BLaER1 treated with 17β-estradiol and CSF1 and Interleukin-3, amounts not matched to agents 10 nM and 100 nM (cell line): ENCODE measurements at regions not wholly inside any gene's neighbourhood (a gene's known extent, or its start where the extent isn't known, plus 50 kb on each side); places are given as distances from the start of the nearest gene placed in this dataset.
"Not testable (repeated sequence)": the region's sequence is repeated elsewhere in the genome, so short reads cannot be mapped to it uniquely, and the experiment has no call there.

Source experiments
- H3K27ac ChIP-seq, 11 experiments: shearing (Covaris generic); formaldehyde crosslinking; 2 replicates each; pipeline ENCODE4 v1.8.1; 2022
- H3K27me3 ChIP-seq, 11 experiments: shearing (Covaris generic); formaldehyde crosslinking; 2 replicates each; pipeline ENCODE4 v1.8.1; 2022
- H3K36me3 ChIP-seq, 11 experiments: shearing (Covaris generic); formaldehyde crosslinking; 2 replicates each; pipeline ENCODE4 v1.8.1; 2022
- H3K4me1 ChIP-seq, 10 experiments: shearing (Covaris generic); formaldehyde crosslinking; 2 replicates each; pipeline ENCODE4 v1.8.1; 2022
- H3K4me2 ChIP-seq, 11 experiments: shearing (Covaris generic); formaldehyde crosslinking; 2 replicates each; pipeline ENCODE4 v1.8.1; 2022
- H3K4me3 ChIP-seq, 10 experiments: shearing (Covaris generic); formaldehyde crosslinking; 2 replicates each; pipeline ENCODE4 v1.8.1; 2022
- H3K9ac ChIP-seq, 11 experiments: shearing (Covaris generic); formaldehyde crosslinking; 2 replicates each; pipeline ENCODE4 v1.8.1; 2022
- H3K9me3 ChIP-seq, 11 experiments: shearing (Covaris generic); formaldehyde crosslinking; replicated peaks in 1 of 11; 2 replicates each; pipeline ENCODE4 v1.8.1; 2022
- H4K20me1 ChIP-seq, 11 experiments: shearing (Covaris generic); formaldehyde crosslinking; 2 replicates each; pipeline ENCODE4 v1.8.1; 2022
- Cebpa-rat ChIP-seq, 11 experiments: shearing (Covaris generic); IDR thresholded peaks; 2 replicates each; pipeline ENCODE4 v1.8.1; 2022

GRCh38 chr18:22709288-22710060 is 223.7 kb upstream of the RBBP8 start:
- Histone ChIP-seq H3K9ac (no peak overlapping the region), H3K27me3 (no peaks in the 10 kb centered on the region), H3K4me1 (peaks cover 0 to 14% (median 2%) of the 10 kb centered on the region in 10 experiments; a peak in 8 of 20 replicates), H3K4me3 (no peak overlapping the region), H3K4me2 (no peak overlapping the region), H3K9me3 (no peaks in the 10 kb centered on the region), H4K20me1 (no peaks in the 10 kb centered on the region), H3K36me3 (no peaks in the 10 kb centered on the region), H3K27ac (no peak overlapping the region)
- TF ChIP-seq Cebpa-rat (IDR thresholded peaks at IDR 0.05) = no peak

- TF ChIP-seq Cebpa-rat (IDR thresholded peaks at IDR 0.05) = no peak
- no peaks in the 10 kb centered on the region for H4K20me1 ChIP-seq
- peaks cover 0 to 2% (median 0%) of the 10 kb centered on the region in 10 experiments; a peak in 6 of 20 replicates for H3K4me1 ChIP-seq
- no peak overlapping the region for H3K4me2 ChIP-seq
- no peaks in the 10 kb centered on the region for H3K9me3 ChIP-seq
- no peaks in the 10 kb centered on the region for H3K27me3 ChIP-seq
- no peak overlapping the region for H3K4me3 ChIP-seq
- H3K9ac ChIP-seq = no peak overlapping the region
- no peak overlapping the region for H3K27ac ChIP-seq
- H3K36me3 ChIP-seq = no peaks in the 10 kb centered on the region
Observed at GRCh38 chr18:22710673-22711191, 222.4 kb upstream of the RBBP8 start.

- Histone ChIP-seq H3K9ac (no peak overlapping the region), H3K4me1 (no peaks in the 10 kb centered on the region), H3K9me3 (no peaks in the 10 kb centered on the region), H3K4me3 (no peak overlapping the region), H3K27ac (no peak overlapping the region), H3K36me3 (no peaks in the 10 kb centered on the region), H4K20me1 (no peaks in the 10 kb centered on the region), H3K27me3 (no peaks in the 10 kb centered on the region), H3K4me2 (no peak overlapping the region)
- TF ChIP-seq Cebpa-rat (IDR thresholded peaks at IDR 0.05) = no peak
Observed at GRCh38 chr18:22711192-22711685, 221.9 kb upstream of the RBBP8 start.

GRCh38 chr18:22713511-22713910 is 219.6 kb upstream of the RBBP8 start:
- Histone ChIP-seq H3K4me3 (no peak overlapping the region), H3K27ac (no peak overlapping the region), H3K9me3 (no peaks in the 10 kb centered on the region), H3K9ac (no peak overlapping the region), H3K36me3 (no peaks in the 10 kb centered on the region), H3K4me2 (no peak overlapping the region), H4K20me1 (no peaks in the 10 kb centered on the region), H3K4me1 (no peaks in the 10 kb centered on the region), H3K27me3 (no peaks in the 10 kb centered on the region)
- TF ChIP-seq Cebpa-rat (IDR thresholded peaks at IDR 0.05) = no peak

- not testable (repeated sequence) for H3K4me3 ChIP-seq, H3K27ac ChIP-seq, H3K4me1 ChIP-seq, H3K4me2 ChIP-seq, H3K27me3 ChIP-seq, H3K36me3 ChIP-seq, H3K9me3 ChIP-seq, H3K9ac ChIP-seq, H4K20me1 ChIP-seq
Observed at GRCh38 chr18:22717536-22717935, 215.6 kb upstream of the RBBP8 start.

GRCh38 chr18:22723221-22723620 is 209.9 kb upstream of the RBBP8 start:
- no peak overlapping the region for H3K4me2 ChIP-seq
- peaks cover 0 to 4% (median 0%) of the 10 kb centered on the region in 11 experiments; a peak in 1 of 22 replicates for H3K9me3 ChIP-seq
- H3K27me3 ChIP-seq = no peaks in the 10 kb centered on the region
- no peaks in the 10 kb centered on the region for H3K36me3 ChIP-seq
- no peak overlapping the region for H3K27ac ChIP-seq
- peaks cover 0 to 4% (median 0%) of the 10 kb centered on the region in 10 experiments; a peak in 2 of 20 replicates for H3K4me1 ChIP-seq
- H4K20me1 ChIP-seq = no peaks in the 10 kb centered on the region
- no peak overlapping the region for H3K9ac ChIP-seq
- TF ChIP-seq Cebpa-rat (IDR thresholded peaks at IDR 0.05) = no peak
- H3K4me3 ChIP-seq = no peak overlapping the region

- Histone ChIP-seq H3K4me2 (no peak overlapping the region), H3K4me3 (no peak overlapping the region), H3K27ac (no peak overlapping the region), H3K4me1 (peaks cover 0 to 4% (median 0%) of the 10 kb centered on the region in 10 experiments; a peak in 2 of 20 replicates), H4K20me1 (no peaks in the 10 kb centered on the region), H3K27me3 (no peaks in the 10 kb centered on the region), H3K9ac (no peak overlapping the region), H3K36me3 (no peaks in the 10 kb centered on the region), H3K9me3 (peaks cover 0 to 4% (median 0%) of the 10 kb centered on the region in 11 experiments; a peak in 1 of 22 replicates)
- no peak for TF ChIP-seq Cebpa-rat (IDR thresholded peaks at IDR 0.05)
Observed at GRCh38 chr18:22723773-22724172, 209.4 kb upstream of the RBBP8 start.

- no peak for TF ChIP-seq Cebpa-rat (IDR thresholded peaks at IDR 0.05)
- Histone ChIP-seq H3K4me1 (peaks cover 0 to 4% (median 0%) of the 10 kb centered on the region in 10 experiments; a peak in 2 of 20 replicates), H3K27me3 (no peaks in the 10 kb centered on the region), H3K9ac (no peak overlapping the region), H4K20me1 (no peaks in the 10 kb centered on the region), H3K27ac (no peak overlapping the region), H3K4me3 (no peak overlapping the region), H3K9me3 (no peaks in the 10 kb centered on the region), H3K36me3 (no peaks in the 10 kb centered on the region), H3K4me2 (no peak overlapping the region)
Observed at GRCh38 chr18:22726469-22726868, 206.7 kb upstream of the RBBP8 start.

- Histone ChIP-seq H3K27ac (no peak overlapping the region), H3K4me3 (no peak overlapping the region), H3K4me1 (peaks cover 0 to 4% (median 0%) of the 10 kb centered on the region in 10 experiments; a peak in 2 of 20 replicates), H3K36me3 (no peaks in the 10 kb centered on the region), H3K9me3 (no peaks in the 10 kb centered on the region), H3K4me2 (no peak overlapping the region), H3K27me3 (no peaks in the 10 kb centered on the region), H4K20me1 (no peaks in the 10 kb centered on the region), H3K9ac (no peak overlapping the region)
- no peak for TF ChIP-seq Cebpa-rat (IDR thresholded peaks at IDR 0.05)
Observed at GRCh38 chr18:22728016-22728415, 205.1 kb upstream of the RBBP8 start.
